Caco-2 (cell line): ENCODE measurements at regions not wholly inside any gene's neighbourhood (a gene's known extent, or its start where the extent isn't known, plus 50 kb on each side); places are given as distances from the start of the nearest gene placed in this dataset.
"Not testable (repeated sequence)": the region's sequence is repeated elsewhere in the genome, so short reads cannot be mapped to it uniquely, and the experiment has no call there.

Experiments used
- BruUV-seq: library from RNA; stranded (reverse); fragments of 400-500 nt; replicated peaks from 2 replicates; lab custom pipeline; 2021; lab: Mats Ljungman, UMichigan
- CTCF ChIA-PET: fragments of 300-600 bp; sonication (Branson Sonifier 250); formaldehyde crosslinking; loops from one replicate; lab custom pipeline; 2022; ENCODE audit warnings: antibody characterized with exemption; lab: Charles Lee
- POLR2A ChIA-PET: fragments of 300-600 bp; sonication (Branson Sonifier 250); formaldehyde crosslinking; loops from one replicate; lab custom pipeline; 2022; ENCODE audit warnings: antibody characterized with exemption; lab: Charles Lee
- DNase-seq, 2 experiments: peaks; one replicate each; pipeline versions ENCODE4 v3.0.0 to v3.0.0-alpha.2; 2020 to 2022
- H3K27me3 ChIP-seq: replicated peaks from 2 replicates; pipeline ENCODE4 v1.6.0; 2011; ENCODE audit warnings: low read length; ENCODE audit not compliant: control insufficient read depth, insufficient read depth
- H3K36me3 ChIP-seq: 2 replicates; pipeline ENCODE4 v1.5.1; 2011; ENCODE audit warnings: low read length; ENCODE audit not compliant: control insufficient read depth, insufficient read depth
- H3K4me1 ChIP-seq: fragments of 250-450 bp; sonication (Bioruptor Pico); 2 replicates; pipeline ENCODE4 v1.5.1; 2020; ENCODE audit warnings: mild to moderate bottlenecking
- H3K4me3 ChIP-seq: 2 replicates; pipeline ENCODE4 v1.5.1; 2011; ENCODE audit warnings: low read depth, mild to moderate bottlenecking, control low read depth, low read length
- H3K9me3 ChIP-seq: fragments of 250-450 bp; sonication (Bioruptor Pico); 2 replicates; pipeline ENCODE4 v1.5.1; 2020; ENCODE audit warnings: mild to moderate bottlenecking, moderate library complexity
- H3K27ac Mint-ChIP-seq: one replicate; pipeline ENCODE4 v1.8.0; 2022; ENCODE audit warnings: mixed read lengths; ENCODE audit not compliant: unreplicated experiment
- H3K27me3 Mint-ChIP-seq: one replicate; pipeline ENCODE4 v1.8.0; 2022; ENCODE audit warnings: mixed read lengths; ENCODE audit not compliant: insufficient read depth, unreplicated experiment
- H3K36me3 Mint-ChIP-seq: one replicate; pipeline ENCODE4 v1.8.0; 2022; ENCODE audit warnings: mild to moderate bottlenecking, mixed read lengths; ENCODE audit not compliant: insufficient read depth, unreplicated experiment
- H3K4me1 Mint-ChIP-seq: one replicate; pipeline ENCODE4 v1.8.0; 2022; ENCODE audit warnings: low read depth, mixed read lengths; ENCODE audit not compliant: unreplicated experiment
- H3K4me3 Mint-ChIP-seq: one replicate; pipeline ENCODE4 v1.8.0; 2022; ENCODE audit warnings: mild to moderate bottlenecking, moderate library complexity, mixed read lengths; ENCODE audit not compliant: unreplicated experiment
- H3K9me3 Mint-ChIP-seq: one replicate; pipeline ENCODE4 v1.8.0; 2022; ENCODE audit warnings: mixed read lengths; ENCODE audit not compliant: unreplicated experiment
- CTCF ChIP-seq, 2 experiments: fragments of 200-600 bp in 1 of 2; IDR thresholded peaks; 1 replicate in 1 of 2; 2 replicates in 1 of 2; pipeline versions ENCODE4 v1.5.1 to v1.8.0; 2011 to 2022; ENCODE audit warnings: antibody characterized with exemption in 1 of 2, control low read depth in 1 of 2, inconsistent platforms in 1 of 2, low read depth in 1 of 2, low read length in 1 of 2, mild to moderate bottlenecking in 1 of 2, moderate library complexity in 1 of 2; ENCODE audit not compliant: insufficient read depth in 1 of 2, severe bottlenecking in 1 of 2, unreplicated experiment in 1 of 2
- intact Hi-C: fragments of 100-400 bp; cut with micrococcal nuclease; formaldehyde crosslinking; loops from one replicate; pipeline ENCODE4 v1.10.0; 2022; ENCODE audit not compliant: unreplicated experiment

- no peaks in the 10 kb centered on the region for H3K36me3 ChIP-seq
- no TSS peak for BruUV-seq
- POLR2A ChIA-PET = no interaction called here
- TF ChIP-seq CTCF (IDR thresholded peaks at IDR 0.05; ENCODE audit: insufficient read depth in 1 of 2, low read depth in 1 of 2, low read length in 1 of 2, severe bottlenecking in 1 of 2, unreplicated experiment in 1 of 2) = no peak
- H3K4me1 ChIP-seq = no peaks in the 10 kb centered on the region
- CTCF ChIA-PET = no interaction called here
- Mint-ChIP-seq H3K27ac (no peak overlapping the region), H3K27me3 (no peaks in the 10 kb centered on the region), H3K9me3 (peaks cover 2% of the 10 kb centered on the region), H3K4me3 (no peak overlapping the region), H3K4me1 (no peaks in the 10 kb centered on the region), H3K36me3 (no peaks in the 10 kb centered on the region)
- intact Hi-C loops = no loop called here
- no peak for DNase-seq
- 0 out of 2 replicates have a peak, but pooled peaks cover 3% of the 10 kb centered on the region for H3K9me3 ChIP-seq
- no peaks in the 10 kb centered on the region for H3K27me3 ChIP-seq
- H3K4me3 ChIP-seq = no peak overlapping the region
These were observed 174.0 kb upstream of the MMADHC start for GRCh38 chr2:149761611-149762010.

- H3K9me3 ChIP-seq, H3K4me1 Mint-ChIP-seq, intact Hi-C loops, H3K4me3 Mint-ChIP-seq, DNase-seq, H3K27ac Mint-ChIP-seq, H3K36me3 Mint-ChIP-seq, CTCF ChIA-PET, POLR2A ChIA-PET, H3K4me1 ChIP-seq, H3K36me3 ChIP-seq, BruUV-seq, H3K27me3 Mint-ChIP-seq, H3K27me3 ChIP-seq, H3K4me3 ChIP-seq: not testable (repeated sequence)
- H3K9me3 Mint-ChIP-seq = peaks cover 14% of the 10 kb centered on the region
These were observed 171.8 kb upstream of the MMADHC start for GRCh38 chr2:149759382-149759781.

GRCh38 chr2:149754722-149755121, 167.1 kb upstream of the MMADHC start:
- CTCF ChIA-PET = not testable (repeated sequence)
- peaks cover 14% of the 10 kb centered on the region for H3K9me3 Mint-ChIP-seq

GRCh38 chr2:149747456-149747855, 159.9 kb upstream of the MMADHC start:
- Histone ChIP-seq H3K9me3 (no peaks in the 10 kb centered on the region; the same call in 1 of the 2 replicates), H3K4me3 (no peak overlapping the region), H3K27me3 (no peaks in the 10 kb centered on the region), H3K36me3 (no peaks in the 10 kb centered on the region), H3K4me1 (no peaks in the 10 kb centered on the region)
- intact Hi-C loops = no loop called here
- H3K4me3 Mint-ChIP-seq = no peak overlapping the region
- CTCF ChIA-PET = no interaction called here
- H3K27ac Mint-ChIP-seq = no peak overlapping the region
- POLR2A ChIA-PET = no interaction called here
- TF ChIP-seq CTCF (IDR thresholded peaks at IDR 0.05; ENCODE audit: insufficient read depth in 1 of 2, low read depth in 1 of 2, low read length in 1 of 2, severe bottlenecking in 1 of 2, unreplicated experiment in 1 of 2) = no peak
- no peak for DNase-seq
- H3K36me3 Mint-ChIP-seq = no peaks in the 10 kb centered on the region
- no peaks in the 10 kb centered on the region for H3K27me3 Mint-ChIP-seq
- BruUV-seq = no TSS peak
- H3K9me3 Mint-ChIP-seq = no peaks in the 10 kb centered on the region
- no peaks in the 10 kb centered on the region for H3K4me1 Mint-ChIP-seq

More at GRCh38 chr2:149754722-149755121, 167.1 kb upstream of the MMADHC start:
- H3K27me3 Mint-ChIP-seq, intact Hi-C loops, H3K9me3 ChIP-seq, H3K4me1 ChIP-seq, DNase-seq, H3K36me3 ChIP-seq, H3K27ac Mint-ChIP-seq, H3K36me3 Mint-ChIP-seq, H3K4me3 Mint-ChIP-seq, BruUV-seq, H3K27me3 ChIP-seq, H3K4me3 ChIP-seq, H3K4me1 Mint-ChIP-seq, POLR2A ChIA-PET: not testable (repeated sequence)
